GM19372 (cell line): ENCODE measurements at regions not wholly inside any gene's neighbourhood (a gene's known extent, or its start where the extent isn't known, plus 50 kb on each side); places are given as distances from the start of the nearest gene placed in this dataset.

ENCODE experiments used
- ATAC-seq: cut with Tn5 transposase; IDR thresholded peaks from one replicate; pipeline ENCODE4 v1.9.1; 2021; ENCODE audit warnings: mild to moderate bottlenecking, low read depth, moderate library complexity; ENCODE audit not compliant: unreplicated experiment

- no peak for ATAC-seq
Measured at GRCh38 chr4:187444061-187444460, 551.5 kb upstream of the ZFP42 start.

DNA sequence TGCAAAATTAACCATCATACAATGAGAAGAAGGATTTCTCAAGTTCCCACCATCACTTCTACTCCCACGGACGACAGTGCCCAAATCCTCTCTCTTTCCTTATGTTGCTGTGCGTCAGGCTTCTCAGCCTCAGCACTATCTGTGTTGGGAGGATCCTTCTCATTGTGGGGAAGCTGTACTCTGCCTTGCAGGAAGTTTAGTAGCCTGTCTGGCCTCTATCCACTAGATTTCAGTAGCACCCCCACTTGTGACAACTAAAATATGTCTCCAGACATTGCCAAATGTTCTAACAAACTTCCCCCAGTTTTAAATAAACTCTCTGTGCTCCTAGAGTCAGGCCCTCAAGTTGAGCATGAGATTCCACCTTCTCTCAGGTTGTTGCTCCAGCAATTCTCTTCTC lies 545.9 kb upstream of the ZFP42 start:
- no peak for ATAC-seq

DNA sequence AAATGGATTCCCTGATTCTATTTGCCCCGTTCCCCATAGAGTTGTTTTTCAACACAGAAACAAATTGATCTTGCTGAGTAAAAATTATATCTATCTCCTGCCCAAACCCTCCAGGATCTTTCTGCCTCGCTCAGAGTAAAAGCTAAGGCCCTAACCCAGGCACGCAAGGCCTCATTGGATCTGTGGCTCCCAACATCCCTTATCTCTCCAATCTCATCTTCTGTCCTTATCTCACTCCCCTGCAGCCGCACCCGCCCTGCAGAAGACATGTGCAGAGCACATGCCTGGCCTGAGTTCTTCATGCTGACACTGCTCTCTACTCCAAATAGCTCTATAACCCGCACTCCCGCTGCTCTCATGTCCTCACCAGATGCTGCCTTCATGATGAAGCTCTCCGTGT lies 543.8 kb upstream of the ZFP42 start:
- no peak for ATAC-seq

DNA sequence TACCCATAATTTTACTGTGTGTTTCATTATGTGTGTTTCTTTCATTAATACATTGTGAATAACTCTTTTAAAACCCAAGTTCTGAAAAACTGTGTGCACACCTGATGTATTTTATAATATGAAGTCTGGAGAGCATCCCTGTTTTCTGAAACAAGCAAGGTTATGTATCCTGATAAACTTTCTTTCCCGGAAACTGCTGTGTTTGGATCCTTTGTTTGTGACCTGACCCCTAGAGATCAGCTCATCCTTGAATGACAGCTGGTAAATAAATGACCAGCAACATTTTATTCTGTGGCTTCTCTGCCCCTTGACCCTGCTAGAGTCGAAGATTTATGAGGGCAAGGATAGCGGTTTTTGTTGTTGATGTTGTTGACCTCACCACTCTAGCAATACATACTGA lies 535.6 kb upstream of the ZFP42 start:
- ATAC-seq = no peak

GRCh38 chr4:187464573-187464972 lies 531.0 kb upstream of the ZFP42 start:
- ATAC-seq = no peak

GRCh38 chr4:187467224-187467623 lies 528.3 kb upstream of the ZFP42 start:
- ATAC-seq = no peak

GRCh38 chr4:187469627-187470026 lies 525.9 kb upstream of the ZFP42 start:
- ATAC-seq = no peak

- no peak for ATAC-seq
Measured at GRCh38 chr4:187470061-187470460, 525.5 kb upstream of the ZFP42 start.

DNA sequence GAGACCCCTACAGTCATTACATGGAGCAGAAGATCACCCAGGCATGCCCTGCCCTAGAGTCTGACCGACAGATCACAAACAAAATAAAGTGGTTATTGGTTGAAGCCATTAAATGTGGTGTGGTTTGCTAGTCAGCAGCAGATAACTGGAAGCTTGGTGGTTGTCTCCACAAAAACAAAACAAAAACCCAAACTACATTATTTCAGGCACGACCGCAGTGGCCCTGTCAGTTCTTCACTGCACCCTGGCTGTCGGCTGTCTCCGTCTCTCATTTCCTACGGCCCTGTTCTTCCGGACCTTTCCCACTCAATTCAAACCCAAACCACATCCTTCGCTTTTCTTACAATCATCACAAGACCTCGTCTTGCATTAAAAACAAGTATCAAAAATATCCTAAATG lies 521.3 kb upstream of the ZFP42 start:
- no peak for ATAC-seq

- ATAC-seq = no peak
Measured at GRCh38 chr4:187475901-187476300, 519.7 kb upstream of the ZFP42 start.

- no peak for ATAC-seq
Measured at GRCh38 chr4:187477224-187477623, 518.3 kb upstream of the ZFP42 start.

DNA sequence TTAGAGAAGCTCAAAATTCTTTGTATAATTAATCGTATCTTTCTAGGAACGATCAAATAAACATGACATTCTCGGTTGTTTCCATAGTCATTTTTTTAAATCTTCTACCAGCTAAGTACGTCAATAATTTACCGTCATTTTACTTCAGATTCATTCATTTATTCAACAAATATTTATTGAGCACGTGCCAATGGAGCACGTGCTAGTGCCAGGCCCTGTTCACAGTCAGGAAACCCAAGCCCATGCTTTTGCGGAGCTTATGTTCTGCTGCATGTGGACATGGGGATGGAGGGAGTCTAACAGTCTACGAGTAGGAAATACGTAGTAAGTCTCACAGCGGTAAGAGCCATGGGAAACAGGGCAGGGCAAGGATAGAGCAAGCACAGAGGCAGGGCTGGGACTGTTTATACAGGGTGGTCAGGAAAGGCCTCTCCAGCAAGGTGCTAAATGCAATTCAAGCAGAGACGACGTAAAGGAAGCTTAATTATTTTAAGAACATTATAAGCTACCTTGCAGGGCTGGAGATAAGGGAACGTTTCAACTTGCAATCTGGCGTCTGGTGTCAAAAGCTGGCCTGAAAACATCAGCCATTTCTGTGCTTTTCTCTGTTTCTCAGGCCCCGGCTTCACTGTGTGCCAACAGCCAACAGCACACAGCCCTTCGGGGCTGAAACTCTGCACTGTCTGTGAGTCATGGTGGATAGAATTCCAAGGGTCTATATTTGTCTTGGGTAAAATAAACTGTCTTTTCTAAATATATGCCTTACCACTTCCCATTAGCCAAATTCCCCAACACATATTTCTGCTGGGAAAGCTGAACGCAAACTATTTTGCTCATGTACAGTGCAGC lies 517.1 kb upstream of the ZFP42 start:
- no peak for ATAC-seq

DNA sequence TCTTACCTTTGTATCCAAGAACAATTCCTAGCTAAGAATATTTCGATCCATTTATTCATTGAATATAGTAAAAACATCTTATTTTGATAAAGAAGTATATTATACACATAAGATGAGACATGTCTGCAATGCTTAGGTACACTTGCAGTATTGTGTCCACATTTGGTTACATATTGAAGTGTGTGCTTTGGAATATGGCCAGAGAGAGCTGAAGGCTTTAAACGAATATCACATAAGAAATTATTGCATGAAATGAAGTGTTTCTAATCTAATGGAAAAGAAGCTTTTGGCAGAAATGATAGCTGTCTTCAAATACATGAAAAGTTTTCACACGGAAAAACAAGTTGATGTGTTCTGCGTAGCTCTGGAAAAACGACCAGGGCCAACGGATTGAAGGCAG lies 516.1 kb upstream of the ZFP42 start:
- ATAC-seq = no peak

DNA sequence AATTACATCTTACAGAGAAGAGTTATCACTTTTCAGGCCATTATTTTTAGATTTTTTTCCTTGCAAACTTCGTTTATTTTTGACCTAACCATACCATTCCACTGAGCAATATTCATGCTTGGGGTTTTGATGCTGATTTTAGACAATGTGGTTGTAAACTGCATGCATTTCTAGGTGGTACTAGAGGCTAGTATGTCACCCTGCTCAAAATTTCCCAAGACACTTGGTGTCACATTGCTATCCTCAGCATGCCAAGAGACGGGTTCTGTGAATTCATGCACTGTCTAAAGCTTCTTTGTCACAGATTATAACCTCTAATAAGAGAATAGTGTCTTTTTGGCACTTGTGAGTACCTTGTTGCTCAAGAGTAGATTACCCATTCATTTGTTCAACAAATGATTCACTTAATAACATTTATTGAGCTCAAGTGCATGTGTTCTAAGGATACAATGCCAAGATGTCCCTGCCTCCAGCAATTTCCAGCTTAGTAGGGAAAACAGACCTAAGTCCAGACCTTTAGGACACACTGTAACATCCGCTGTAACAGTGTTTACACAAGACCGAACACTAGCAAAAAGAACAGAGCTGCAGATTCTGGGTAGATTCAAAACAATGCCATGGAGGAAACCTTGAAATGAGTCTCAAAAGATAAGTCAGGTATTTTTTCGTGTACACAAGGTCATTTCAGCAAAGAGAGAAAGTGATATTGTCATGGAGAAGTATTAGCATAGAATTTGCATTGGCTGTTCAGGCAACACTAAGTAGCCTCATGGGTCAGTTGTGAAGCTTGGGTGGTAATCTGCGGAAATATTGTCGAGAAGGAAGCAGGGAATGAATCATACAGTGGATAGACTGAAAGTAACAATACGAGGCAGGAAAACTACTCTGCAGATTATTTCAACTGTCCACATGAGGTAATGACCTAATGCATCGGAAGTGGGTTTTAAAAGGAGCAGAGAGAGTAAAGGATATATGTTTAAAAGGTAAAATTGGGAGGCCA lies 515.1 kb upstream of the ZFP42 start:
- ATAC-seq = no peak

- no peak for ATAC-seq
Measured at GRCh38 chr4:187484186-187484585, 511.4 kb upstream of the ZFP42 start.

DNA sequence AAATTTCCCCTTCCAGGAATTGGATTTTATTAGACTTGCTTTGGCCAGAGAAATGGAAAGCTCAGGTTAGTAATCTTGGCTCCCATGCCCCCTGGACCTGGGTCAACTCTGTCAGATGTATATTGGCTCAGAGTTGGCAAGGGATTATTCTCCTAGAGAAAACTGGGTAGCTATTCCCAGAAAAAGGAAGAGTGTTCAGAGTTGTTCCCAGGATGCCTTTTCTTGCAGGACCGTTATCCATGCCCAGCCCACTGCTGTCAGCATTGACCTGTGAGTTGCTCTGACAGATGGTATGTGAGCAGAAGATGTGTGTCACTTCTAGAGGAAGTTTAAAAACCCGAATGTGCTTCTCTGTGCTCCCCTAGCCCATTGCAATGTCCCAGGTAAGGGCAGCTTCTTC lies 509.9 kb upstream of the ZFP42 start:
- no peak for ATAC-seq

DNA sequence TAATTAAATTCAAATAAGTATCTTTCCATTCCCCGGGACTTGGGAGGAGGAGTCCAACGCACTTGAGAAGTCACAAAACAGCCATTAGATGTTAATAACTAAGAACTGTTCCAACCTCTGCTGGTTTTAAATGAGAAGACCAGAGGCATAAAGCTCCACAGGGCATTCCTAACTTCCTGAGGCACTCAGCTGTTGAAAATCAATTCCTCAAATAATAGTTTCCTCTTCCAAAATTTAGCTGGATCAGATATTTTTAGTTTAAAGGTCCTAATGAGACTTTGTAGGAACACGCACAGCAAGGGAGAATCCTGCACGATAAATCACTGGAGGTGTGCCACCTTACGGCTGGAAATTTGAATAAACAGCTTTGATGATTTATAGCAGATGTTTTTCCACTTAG lies 504.3 kb upstream of the ZFP42 start:
- no peak for ATAC-seq

DNA sequence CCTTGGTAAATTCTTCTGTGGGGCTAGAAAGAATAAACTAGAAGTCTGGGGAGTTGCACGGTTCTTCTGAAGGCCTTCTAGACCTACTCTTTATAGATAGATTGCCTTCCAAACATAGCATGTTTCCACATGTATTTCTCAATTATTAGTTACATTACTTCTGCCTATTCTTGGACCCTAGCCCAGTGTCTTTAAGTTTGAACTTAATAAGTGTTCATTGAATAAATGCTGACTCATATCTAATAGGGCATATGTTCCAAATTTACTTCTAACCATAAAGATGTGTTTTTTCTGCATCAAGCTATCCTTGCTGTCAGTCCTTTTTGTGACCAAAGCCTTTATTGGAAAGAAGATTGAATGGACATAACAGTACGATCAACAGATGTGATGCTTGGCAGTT lies 503.6 kb upstream of the ZFP42 start:
- no peak for ATAC-seq

- ATAC-seq = no peak
Measured at GRCh38 chr4:187493661-187494060, 501.9 kb upstream of the ZFP42 start.

- no peak for ATAC-seq
Measured at GRCh38 chr4:187499956-187500355, 495.6 kb upstream of the ZFP42 start.

DNA sequence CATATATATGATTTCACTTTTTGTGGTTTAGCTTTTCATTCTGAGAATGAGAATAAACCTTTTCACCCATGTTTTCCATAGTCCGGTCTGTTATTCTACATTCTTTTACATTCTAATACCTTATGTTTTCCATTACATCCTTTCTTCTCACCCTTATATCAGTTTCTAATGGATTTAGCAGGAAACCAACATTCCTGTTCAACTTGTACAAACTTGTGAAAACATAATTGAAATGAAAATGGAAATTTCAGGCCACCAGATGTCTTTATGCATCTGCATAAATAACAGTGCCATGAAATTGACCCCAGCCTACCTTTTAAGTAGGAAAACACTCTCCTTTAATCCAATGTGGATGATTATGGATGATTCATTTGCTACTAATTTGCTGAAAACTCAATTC lies 494.8 kb upstream of the ZFP42 start:
- no peak for ATAC-seq
